GM12878 (cell line): ENCODE measurements at regions not wholly inside any gene's neighbourhood (a gene's known extent, or its start where the extent isn't known, plus 50 kb on each side); places are given as distances from the start of the nearest gene placed in this dataset.

Experiments
- ATAC-seq: fragments of 200-7000 bp; cut with Tn5 transposase; 3 replicates; pipeline ENCODE4 v1.9.1; 2020; ENCODE audit warnings: mild to moderate bottlenecking, moderate library complexity
- BruUV-seq: library from RNA; stranded (reverse); fragments of 400-500 nt; replicated peaks from 2 replicates; lab custom pipeline; 2021; lab: Mats Ljungman, UMichigan
- CTCF ChIA-PET: fragments of 300-600 bp; sonication (Branson Sonifier 250); formaldehyde crosslinking; extraction: SDS; loops from one replicate; lab custom pipeline; 2021; ENCODE audit warnings: inconsistent platforms; lab: Yijun Ruan, JAX
- POLR2A ChIA-PET: fragments of 350-600 bp; formaldehyde crosslinking; extraction: SDS; loops from one replicate; lab custom pipeline; 2021; ENCODE audit warnings: inconsistent platforms; lab: Charles Lee
- RAD21 ChIA-PET: fragments of 300-600 bp; sonication (Branson Sonifier 250); formaldehyde crosslinking; loops from one replicate; lab custom pipeline; 2023; ENCODE audit warnings: antibody characterized with exemption; ENCODE audit not compliant: unreplicated experiment; lab: Charles Lee
- SMC1A ChIA-PET: fragments of 300-600 bp; sonication (Branson Sonifier 250); formaldehyde crosslinking; loops from one replicate; lab custom pipeline; 2023; ENCODE audit not compliant: unreplicated experiment, uncharacterized antibody; lab: Charles Lee
- DNase-seq: peaks from one replicate; pipeline ENCODE4 v3.0.0-alpha.2; 2011; ENCODE audit warnings: low read depth, low spot score
- FAIRE-seq: peaks from 3 replicates; lab custom pipeline; 2011; peaks lifted over from hg19 to GRCh38; lab: Jason Lieb, UNC
- H2AFZ ChIP-seq: 2 replicates; pipeline ENCODE4 v1.6.0; 2011; ENCODE audit warnings: low read depth, low read length, control low read depth; ENCODE audit not compliant: control insufficient read depth
- H3K27ac ChIP-seq: 2 replicates; pipeline ENCODE4 v1.5.1; 2011; ENCODE audit warnings: control low read depth; ENCODE audit not compliant: control insufficient read depth, insufficient read depth
- H3K27me3 ChIP-seq, 2 experiments: replicated peaks in 1 of 2; 2 replicates each; pipeline versions ENCODE4 v1.6.0 to v1.6.1; 2011; ENCODE audit warnings: low read length in 1 of 2; ENCODE audit not compliant: control insufficient read depth in 2 of 2, insufficient read depth in 2 of 2
- H3K36me3 ChIP-seq, 2 experiments: 2 replicates each; pipeline ENCODE4 v1.5.1; 2011; ENCODE audit warnings: low read length in 1 of 2; ENCODE audit not compliant: control insufficient read depth in 2 of 2, insufficient read depth in 2 of 2
- H3K4me1 ChIP-seq: 2 replicates; pipeline ENCODE4 v1.6.1; 2011; ENCODE audit warnings: mild to moderate bottlenecking, low read length, moderate library complexity, mixed read lengths; ENCODE audit not compliant: control insufficient read depth, insufficient read depth
- H3K4me2 ChIP-seq: 2 replicates; pipeline ENCODE4 v1.6.0; 2011; ENCODE audit warnings: control low read depth; ENCODE audit not compliant: control insufficient read depth, insufficient read depth
- H3K4me3 ChIP-seq: fragments of 200-600 bp; sonication (generic); 2 replicates; pipeline ENCODE4 v1.5.1; 2016
- H3K79me2 ChIP-seq: 2 replicates; pipeline ENCODE4 v1.6.0; 2011; ENCODE audit warnings: low read length; ENCODE audit not compliant: control insufficient read depth, insufficient read depth
- H3K9ac ChIP-seq: 2 replicates; pipeline ENCODE4 v1.8.0; 2011; ENCODE audit warnings: low read length, control low read depth, mixed read lengths; ENCODE audit not compliant: control insufficient read depth, insufficient read depth
- H3K9me3 ChIP-seq: replicated peaks from 3 replicates; pipeline ENCODE4 v1.5.1; 2011; ENCODE audit warnings: mild to moderate bottlenecking, low read length; ENCODE audit not compliant: control insufficient read depth, insufficient read depth
- H4K20me1 ChIP-seq: 2 replicates; pipeline ENCODE4 v1.6.0; 2011; ENCODE audit not compliant: control insufficient read depth, insufficient read depth
- BHLHE40 ChIP-seq, 2 experiments: fragments of 450-650 bp in 1 of 2; IDR thresholded peaks; 2 replicates each; pipeline ENCODE4 v1.6.1; 2011 to 2017; ENCODE audit warnings: low read depth in 2 of 2, borderline replicate concordance in 1 of 2, improper control_type of control experiment in 1 of 2, low read length in 1 of 2, mild to moderate bottlenecking in 1 of 2
- EGR1 ChIP-seq, 2 experiments: IDR thresholded peaks; 1 replicate in 1 of 2; 2 replicates in 1 of 2; pipeline ENCODE4 v1.6.1; 2011 to 2012; ENCODE audit warnings: low read depth in 2 of 2, low read length in 2 of 2, borderline replicate concordance in 1 of 2, mild to moderate bottlenecking in 1 of 2, moderate library complexity in 1 of 2
- IRF5 ChIP-seq: fragments of 450-650 bp; IDR thresholded peaks from 2 replicates; pipeline ENCODE4 v1.6.1; 2017; ENCODE audit warnings: borderline replicate concordance
- PAX5 ChIP-seq: IDR thresholded peaks from 2 replicates; pipeline ENCODE4 v1.6.1; 2011; ENCODE audit warnings: low read depth, low read length, borderline replicate concordance
- PAX8 ChIP-seq: fragments of 450-650 bp; IDR thresholded peaks from 2 replicates; pipeline ENCODE4 v1.6.1; 2017; ENCODE audit warnings: mild to moderate bottlenecking, moderate library complexity
- POLR2A ChIP-seq: IDR thresholded peaks from 2 replicates; pipeline ENCODE4 v1.6.1; 2011; ENCODE audit warnings: low read depth, mild to moderate bottlenecking, low read length
- SP1 ChIP-seq: IDR thresholded peaks from one replicate; pipeline ENCODE4 v1.6.1; 2011; ENCODE audit warnings: low read depth, low read length
- SPI1 ChIP-seq: IDR thresholded peaks from 2 replicates; pipeline ENCODE4 v1.6.1; 2011; ENCODE audit warnings: low read depth, mild to moderate bottlenecking, low read length, moderate library complexity, borderline replicate concordance; ENCODE audit not compliant: insufficient read depth
- SREBF1 ChIP-seq: IDR thresholded peaks from 2 replicates; pipeline ENCODE4 v1.6.1; 2012; ENCODE audit warnings: mild to moderate bottlenecking, low read length
- SREBF2 ChIP-seq: IDR thresholded peaks from 2 replicates; pipeline ENCODE4 v1.6.1; 2012; ENCODE audit warnings: mild to moderate bottlenecking, low read length
- TCF12 ChIP-seq: IDR thresholded peaks from 2 replicates; pipeline ENCODE4 v1.6.1; 2011; ENCODE audit warnings: low read depth, mild to moderate bottlenecking, low read length
- ZNF207 ChIP-seq: fragments of 450-650 bp; IDR thresholded peaks from 2 replicates; pipeline ENCODE4 v1.6.1; 2014; ENCODE audit warnings: antibody characterized with exemption, mild to moderate bottlenecking, borderline replicate concordance
- ZNF384 ChIP-seq: IDR thresholded peaks from 2 replicates; pipeline ENCODE4 v1.6.1; 2012; ENCODE audit warnings: low read depth, mild to moderate bottlenecking, low read length, improper control_type of control experiment, borderline replicate concordance
- ZNF592 ChIP-seq: fragments of 450-650 bp; IDR thresholded peaks from 2 replicates; pipeline ENCODE4 v1.6.1; 2017; ENCODE audit warnings: mild to moderate bottlenecking, moderate library complexity
- WGBS: methylation state at CpG from one replicate; pipeline ENCODE4 v1.1.6; 2016; ENCODE audit warnings: low lambda C conversion rate; ENCODE audit not compliant: insufficient replicate concordance, insufficient coverage; ENCODE audit errors: missing lambda C conversion rate; 5-methylcytosine and 5-hydroxymethylcytosine counted together
- in situ Hi-C: fragments of 300-500 bp; cut with MboI; formaldehyde crosslinking; loops from 9 replicates; pipeline ENCODE4 v1.14.3; 2018; ENCODE audit warnings: mixed read lengths
- intact Hi-C: fragments of 100-400 bp; cut with micrococcal nuclease; formaldehyde crosslinking; loops from one replicate; pipeline ENCODE4 v1.14.2; 2022; ENCODE audit not compliant: unreplicated experiment
- TF ChIP-seq, protein P1 (sequence below): IDR thresholded peaks from 2 replicates; pipeline ENCODE4 v1.6.1; 2012; ENCODE audit warnings: low read length, inconsistent platforms

- ChIA-PET CTCF (interaction anchor here (0.6 to 9.2 kb wide), 11 partner anchors 10 to 178 kb away, joined by 3 to 152 read pairs (median 5); no protein-coding TSS in a partner anchor), RAD21 (interaction anchor here (0.8 to 5.8 kb wide), 8 partner anchors 8 to 103 kb away, joined by 3 to 148 read pairs (median 8); partner anchors contain the start of gene RUNX3), SMC1A (interaction anchor here (0.6 to 10.6 kb wide), 10 partner anchors 8 to 98 kb away, joined by 3 to 205 read pairs (median 4); no protein-coding TSS in a partner anchor), POLR2A (interaction anchor here (1.0 to 10.8 kb wide), 7 partner anchors 8 to 113 kb away, joined by 3 to 220 read pairs (median 4); no protein-coding TSS in a partner anchor)
- in situ Hi-C loops (no loop called here), intact Hi-C loops (no loop called here)
- Histone ChIP-seq H2AFZ (no peak overlapping the region), H3K4me3 (no peak overlapping the region), H3K4me1 (peaks cover 96% of the 10 kb centered on the region), H3K27ac (peak overlapping the region; percentile 100), H3K9ac (peak overlapping the region; percentile 86), H3K79me2 (peaks cover 47% of the 10 kb centered on the region), H4K20me1 (no peaks in the 10 kb centered on the region), H3K4me2 (peak overlapping the region; percentile 95), H3K36me3 (no peaks in the 10 kb centered on the region), H3K9me3 (no peaks in the 10 kb centered on the region), H3K27me3 (no peaks in the 10 kb centered on the region)
- no peak for DNase-seq
- no peak for FAIRE-seq
- 53% methylated on average over 12 of the region's 12 CpGs for WGBS
- BruUV-seq, result no TSS peak
- no peak for ATAC-seq
- peak; percentile 50; the same call in 1 of the 2 replicates for TF ChIP-seq PAX5
- TF ChIP-seq SP1, result no peak
- TF ChIP-seq IRF5, result no peak
- no peak for TF ChIP-seq SREBF1
- peak; percentile 41 for TF ChIP-seq SPI1
- TF ChIP-seq BHLHE40 (IDR thresholded peaks at IDR 0.05; ENCODE audit: borderline replicate concordance in 1 of 2, low read depth in 2 of 2, low read length in 1 of 2), result peak in 1 of 2 experiments; percentile 52; a peak in 1 of 4 replicates
- TF ChIP-seq, protein P1, sequence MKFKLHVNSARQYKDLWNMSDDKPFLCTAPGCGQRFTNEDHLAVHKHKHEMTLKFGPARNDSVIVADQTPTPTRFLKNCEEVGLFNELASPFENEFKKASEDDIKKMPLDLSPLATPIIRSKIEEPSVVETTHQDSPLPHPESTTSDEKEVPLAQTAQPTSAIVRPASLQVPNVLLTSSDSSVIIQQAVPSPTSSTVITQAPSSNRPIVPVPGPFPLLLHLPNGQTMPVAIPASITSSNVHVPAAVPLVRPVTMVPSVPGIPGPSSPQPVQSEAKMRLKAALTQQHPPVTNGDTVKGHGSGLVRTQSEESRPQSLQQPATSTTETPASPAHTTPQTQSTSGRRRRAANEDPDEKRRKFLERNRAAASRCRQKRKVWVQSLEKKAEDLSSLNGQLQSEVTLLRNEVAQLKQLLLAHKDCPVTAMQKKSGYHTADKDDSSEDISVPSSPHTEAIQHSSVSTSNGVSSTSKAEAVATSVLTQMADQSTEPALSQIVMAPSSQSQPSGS, result no peak
- no peak for TF ChIP-seq POLR2A
- 0 out of 2 replicates have a peak, but pooled peaks have one; percentile 46 for TF ChIP-seq TCF12
- TF ChIP-seq EGR1 (IDR thresholded peaks at IDR 0.05; ENCODE audit: borderline replicate concordance in 1 of 2, low read depth in 2 of 2, low read length in 2 of 2), result no peak
- no peak for TF ChIP-seq SREBF2
- 0 out of 2 replicates have a peak, but pooled peaks have one; percentile 41 for TF ChIP-seq ZNF592
- TF ChIP-seq ZNF207, result peak; percentile 72; the same call in 1 of the 2 replicates
- TF ChIP-seq ZNF384, result no peak
- no peak for TF ChIP-seq PAX8
Observed at GRCh38 chr1:25026730-25027450, 96.8 kb upstream of the RUNX3 start.
